HG02571 (cell line): ENCODE measurements at regions not wholly inside any gene's neighbourhood (a gene's known extent, or its start where the extent isn't known, plus 50 kb on each side); places are given as distances from the start of the nearest gene placed in this dataset.

Source experiments
- ATAC-seq: cut with Tn5 transposase; IDR thresholded peaks from one replicate; pipeline ENCODE4 v1.9.1; 2021; ENCODE audit warnings: mild to moderate bottlenecking, moderate library complexity; ENCODE audit not compliant: unreplicated experiment

GRCh38 chr5:54927097-54927746 is 58.2 kb downstream of the ESM1 start:
- no peak for ATAC-seq

GRCh38 chr5:54924487-54924886 is 60.9 kb downstream of the ESM1 start:
- ATAC-seq: no peak

DNA sequence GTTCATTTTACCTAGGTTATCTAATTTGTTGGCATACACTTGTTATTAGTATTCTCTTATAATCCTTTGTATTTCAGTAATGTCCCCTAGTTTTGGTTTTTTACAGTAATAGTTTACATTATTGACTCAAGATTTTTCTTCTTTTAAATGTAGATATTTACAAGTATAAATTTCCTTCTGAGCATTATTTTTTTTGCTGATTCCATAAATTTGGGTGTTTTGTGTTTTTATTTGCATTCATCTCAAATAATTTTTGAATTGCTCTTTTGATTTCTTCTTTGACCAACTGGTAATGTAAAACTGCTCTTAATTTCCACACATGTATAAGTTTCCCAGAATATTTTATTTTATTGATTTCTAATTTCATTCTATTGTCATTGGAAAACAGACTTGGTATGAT is 68.1 kb downstream of the ESM1 start:
- no peak for ATAC-seq

GRCh38 chr5:54915466-54916027 is 69.8 kb downstream of the ESM1 start:
- no peak for ATAC-seq

DNA sequence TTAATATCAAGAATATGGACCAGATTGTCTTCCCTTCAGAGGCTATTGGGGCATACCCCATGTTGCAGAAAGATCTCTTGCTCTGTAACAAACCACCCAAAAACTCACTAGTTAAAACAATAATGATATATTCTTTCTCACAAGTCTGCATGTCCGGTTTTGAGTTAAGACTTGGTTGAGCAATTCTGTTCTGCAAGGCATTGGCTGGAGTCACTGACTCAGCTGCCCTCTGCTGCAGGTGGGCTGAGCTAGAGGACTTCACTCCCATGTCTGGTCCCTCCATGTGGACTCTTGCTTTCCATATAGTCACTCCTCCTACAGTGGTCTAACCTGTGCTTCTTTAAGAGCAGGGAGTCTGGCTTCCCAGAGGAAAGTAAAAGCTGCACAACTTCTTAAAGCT is 73.4 kb downstream of the ESM1 start:
- ATAC-seq: no peak

- no peak for ATAC-seq
Measured at GRCh38 chr5:54909911-54910870, 75.2 kb downstream of the ESM1 start.

DNA sequence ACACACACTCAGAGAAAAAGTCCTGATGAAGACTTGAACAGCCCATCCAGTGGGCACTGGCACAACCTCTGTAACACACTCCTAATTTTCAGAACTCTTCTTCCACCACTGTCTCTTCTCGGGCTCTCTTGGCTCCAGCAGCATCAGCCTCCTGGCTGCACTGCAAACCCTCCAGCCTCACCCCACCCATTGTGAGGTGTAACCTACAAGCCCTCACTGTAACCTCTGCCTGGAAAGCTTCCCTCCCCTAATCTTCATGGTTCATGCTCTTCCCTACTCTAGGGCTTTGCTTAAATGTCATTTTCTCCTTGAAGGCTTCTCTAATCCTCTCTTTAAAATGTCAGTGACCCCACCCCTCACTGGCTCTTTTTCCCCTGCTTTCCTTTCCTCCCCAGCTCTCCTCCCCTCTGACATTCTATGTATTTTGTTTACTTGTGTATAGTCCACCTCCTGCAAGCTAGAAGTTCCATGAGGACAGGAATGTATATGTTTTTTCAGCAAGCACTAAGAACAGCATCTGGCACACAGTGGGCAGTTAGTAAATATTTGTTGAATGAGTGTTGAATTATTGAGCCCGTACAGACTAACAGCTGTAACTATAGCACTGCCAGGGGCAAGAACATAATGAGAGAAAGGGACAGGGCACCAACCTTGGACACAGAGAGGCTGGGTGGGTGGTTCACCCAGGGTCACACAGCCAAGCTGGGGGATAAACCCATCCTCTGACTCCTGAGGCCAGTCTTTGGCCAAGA is 76.4 kb downstream of the ESM1 start:
- ATAC-seq: no peak

DNA sequence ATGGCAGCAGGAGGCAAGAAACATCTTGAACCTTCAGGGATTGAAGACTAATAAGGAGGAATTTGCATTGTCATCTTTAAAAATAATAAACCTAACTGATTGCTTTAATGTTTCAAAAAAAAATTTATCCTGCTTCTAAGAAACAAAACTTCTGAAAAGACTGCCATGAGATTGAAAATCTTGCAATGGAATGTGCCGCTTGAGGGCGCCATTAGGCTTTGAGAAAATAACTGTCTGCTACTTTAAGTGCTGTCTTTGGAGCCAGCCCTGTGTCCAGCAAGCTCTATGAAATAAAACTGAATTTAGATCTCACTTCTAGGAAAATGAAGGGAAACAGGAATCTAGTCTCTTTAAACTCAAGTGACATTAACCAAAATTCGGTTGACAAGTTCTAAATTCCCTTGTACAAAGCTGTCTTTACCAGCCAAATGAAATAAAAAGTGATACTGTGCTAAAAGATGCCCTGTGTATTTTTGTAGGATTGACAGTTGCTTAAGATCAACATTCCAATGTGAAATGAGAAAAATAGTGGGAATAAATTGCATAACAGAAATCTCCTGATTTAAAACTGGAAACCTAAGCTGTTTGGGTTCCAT is 79.4 kb downstream of the ESM1 start:
- ATAC-seq: no peak

DNA sequence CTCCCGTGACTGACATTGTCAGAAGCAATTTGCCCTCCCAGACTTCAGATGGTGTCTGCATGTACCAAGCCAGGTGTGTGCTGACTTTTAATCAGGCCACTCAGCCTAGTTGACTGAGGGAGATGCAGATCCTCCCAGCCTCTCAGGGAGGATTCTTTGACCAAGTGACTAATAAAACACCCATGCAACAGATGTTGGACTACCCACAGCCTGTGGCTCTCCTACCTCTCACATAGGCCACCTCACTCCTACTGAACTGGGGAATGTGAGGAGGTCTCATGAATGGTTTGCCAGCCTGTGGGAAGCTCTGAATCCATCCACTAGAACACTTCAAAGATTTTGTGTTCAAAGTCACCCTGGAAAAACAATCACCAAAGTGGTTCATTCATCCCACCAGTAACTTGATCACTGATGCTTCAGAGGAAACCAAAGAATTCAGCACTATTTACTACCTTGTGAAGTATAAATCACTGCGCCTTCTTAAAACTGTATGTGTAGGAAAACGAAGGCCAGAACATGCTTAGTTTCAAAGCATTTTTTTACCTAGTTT is 80.1 kb downstream of the ESM1 start:
- no peak for ATAC-seq

GRCh38 chr5:54904425-54904824 is 81.0 kb downstream of the ESM1 start:
- no peak for ATAC-seq

GRCh38 chr5:54902791-54903473 is 82.5 kb downstream of the ESM1 start:
- ATAC-seq: peak; percentile 99

GRCh38 chr5:54900984-54901725 is 84.2 kb downstream of the ESM1 start:
- no peak for ATAC-seq

- ATAC-seq: no peak
Measured at GRCh38 chr5:54897001-54897400, 88.4 kb downstream of the ESM1 start.

DNA sequence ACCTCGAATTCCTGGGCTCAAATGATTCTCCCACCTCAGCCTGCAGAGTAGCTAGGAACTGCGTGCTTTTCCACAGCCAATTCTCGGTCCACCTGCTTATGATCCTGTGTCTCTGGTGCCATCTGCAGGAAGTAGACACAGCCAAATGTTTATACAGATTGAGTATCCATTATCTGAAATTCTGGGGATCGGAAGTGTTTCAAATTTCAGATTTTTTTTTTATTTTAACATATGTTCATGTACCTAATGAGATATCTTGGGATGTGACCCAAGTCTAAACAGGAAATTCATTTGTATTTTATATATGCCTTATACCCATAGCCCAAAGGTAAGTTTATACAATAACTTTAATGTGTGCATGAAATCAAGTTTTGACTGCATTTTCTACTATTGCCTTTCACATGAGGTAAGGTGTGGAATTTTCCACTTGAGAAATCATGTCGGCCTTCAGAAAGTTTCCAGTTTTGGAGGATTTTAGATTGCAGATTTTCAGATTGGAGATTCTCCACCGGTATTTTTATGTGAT is 89.5 kb downstream of the ESM1 start:
- ATAC-seq: no peak

- no peak for ATAC-seq
Measured at GRCh38 chr5:54894957-54895815, 90.2 kb downstream of the ESM1 start.

GRCh38 chr5:54889826-54890225 is 95.6 kb downstream of the ESM1 start:
- no peak for ATAC-seq

DNA sequence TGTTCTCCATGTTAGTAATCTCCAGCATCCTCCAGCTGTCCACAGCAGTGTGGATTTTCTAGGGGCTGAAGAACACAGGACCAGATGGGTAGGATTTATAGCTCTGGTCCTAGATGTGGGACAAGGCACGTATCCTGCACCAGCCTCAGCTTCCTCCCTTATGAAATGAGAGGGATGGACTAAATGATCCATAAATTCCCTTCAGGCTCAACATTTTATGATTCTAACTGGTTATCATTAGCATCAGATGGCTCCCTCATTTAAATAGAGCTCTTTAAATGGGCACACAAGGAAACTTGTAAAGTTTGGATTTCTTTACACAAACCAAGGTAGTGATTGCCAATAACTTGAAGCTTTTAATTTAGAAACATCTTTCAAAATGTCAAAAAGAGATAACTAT is 97.7 kb downstream of the ESM1 start:
- ATAC-seq: no peak

DNA sequence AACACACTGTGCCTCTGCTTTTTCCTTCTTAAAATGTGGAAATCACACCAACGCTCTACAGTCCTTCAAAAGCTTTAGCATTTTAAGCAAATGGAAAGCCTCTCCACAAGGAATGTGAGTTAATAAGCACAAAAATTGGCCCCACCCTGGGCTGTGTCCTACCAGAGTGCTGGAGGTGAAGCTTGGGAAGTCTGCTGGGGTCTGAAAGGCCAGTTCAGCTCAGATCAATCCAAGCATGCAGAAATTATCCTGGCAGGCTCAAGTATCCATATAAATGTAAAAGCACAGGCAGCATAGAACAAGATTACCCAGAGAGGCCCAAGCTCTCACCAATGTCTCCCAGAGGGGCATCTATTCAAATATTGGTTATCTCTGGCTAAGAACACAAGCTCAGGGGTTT is 98.5 kb downstream of the ESM1 start:
- ATAC-seq: no peak
